Small intestine (tissue), 7 donors: ENCODE measurements at regions not wholly inside any gene's neighbourhood (a gene's known extent, or its start where the extent isn't known, plus 50 kb on each side); places are given as distances from the start of the nearest gene placed in this dataset.

ENCODE experiments used
- DNase-seq, 2 donors: peaks; one replicate each; pipeline versions ENCODE4 v3.0.0 to v3.0.0-alpha.2; 2013
- FAIRE-seq: peaks from 2 replicates; lab custom pipeline; 2012; peaks lifted over from hg19 to GRCh38; lab: Jason Lieb, UNC
- H3K27ac ChIP-seq, 3 donors: one replicate each; pipeline ENCODE4 v1.5.1; 2013; ENCODE audit warnings: low read length in 2 of 3, mild to moderate bottlenecking in 2 of 3, control low read depth in 1 of 3, inconsistent platforms in 1 of 3, low read depth in 1 of 3, moderate library complexity in 1 of 3
- H3K27me3 ChIP-seq, 3 donors: one replicate each; pipeline ENCODE4 v1.6.1; 2013; ENCODE audit warnings: low read length in 3 of 3, inconsistent platforms in 1 of 3; ENCODE audit not compliant: control insufficient read depth in 3 of 3, insufficient read depth in 3 of 3
- H3K36me3 ChIP-seq, 3 donors: one replicate each; pipeline ENCODE4 v1.6.1; 2013; ENCODE audit warnings: low read length in 3 of 3, inconsistent platforms in 1 of 3, low read depth in 1 of 3, mild to moderate bottlenecking in 1 of 3, moderate library complexity in 1 of 3; ENCODE audit not compliant: control insufficient read depth in 3 of 3, insufficient read depth in 2 of 3
- H3K4me1 ChIP-seq, 3 donors: one replicate each; pipeline ENCODE4 v1.6.1; 2013; ENCODE audit warnings: low read length in 2 of 3, inconsistent platforms in 1 of 3, low read depth in 1 of 3, mild to moderate bottlenecking in 1 of 3, moderate library complexity in 1 of 3; ENCODE audit not compliant: control insufficient read depth in 3 of 3, insufficient read depth in 2 of 3
- H3K4me3 ChIP-seq, 3 donors: one replicate each; pipeline ENCODE4 v1.5.1; 2013; ENCODE audit warnings: low read length in 3 of 3, control low read depth in 1 of 3, inconsistent platforms in 1 of 3, low read depth in 1 of 3, mild to moderate bottlenecking in 1 of 3, moderate library complexity in 1 of 3
- H3K9me3 ChIP-seq, 2 donors: one replicate each; pipeline ENCODE4 v1.6.1; 2013; ENCODE audit warnings: low read depth in 1 of 2, low read length in 1 of 2; ENCODE audit not compliant: control insufficient read depth in 2 of 2, insufficient read depth in 1 of 2
- WGBS, 3 donors: extraction: QIAGEN DNeasy Blood & Tissue Kit; methylation state at CpG; one replicate each; pipeline ENCODE4 v1.1.7; 2013; 5-methylcytosine and 5-hydroxymethylcytosine counted together
- donor health status: healthy with polysubstance abuse.
- donor health status: control.
- donor health status: control.
- donor health status: Bipolar disorder and iron deficiency.
- donor health status: healthy.

DNA sequence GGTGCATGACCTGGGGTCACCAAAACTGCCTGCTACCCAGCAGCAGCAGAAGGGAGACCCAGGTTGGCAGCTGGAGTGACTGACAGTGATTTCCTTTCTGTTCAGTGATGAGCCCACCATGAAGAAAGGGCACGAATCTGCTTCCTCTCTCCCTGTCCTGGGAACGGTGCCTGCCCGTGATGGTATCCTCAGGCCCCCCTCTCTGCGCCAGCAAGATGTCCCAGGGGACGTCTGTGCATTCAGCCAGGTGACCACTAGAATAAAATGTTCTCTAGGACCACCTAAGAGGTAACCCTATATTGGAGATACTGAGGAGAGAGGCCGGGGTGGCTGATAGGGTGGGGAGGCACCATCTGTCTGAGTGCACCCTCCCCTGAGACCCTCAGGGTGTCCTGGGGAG, 294.7 kb downstream of the QKI start:
- no peaks in the 10 kb centered on the region for H3K27me3 ChIP-seq
- no peak for DNase-seq
- no peak for FAIRE-seq
- 79 to 82% (median 81%) methylated on average over 6 of the region's 6 CpGs for WGBS, 3 donors
- H3K36me3 ChIP-seq: no peaks in the 10 kb centered on the region
- peaks cover 0 to 3% of the 10 kb centered on the region in 2 donors for H3K9me3 ChIP-seq
- no peak overlapping the region for H3K27ac ChIP-seq
- H3K4me3 ChIP-seq: no peak overlapping the region
- H3K4me1 ChIP-seq: no peaks in the 10 kb centered on the region

DNA sequence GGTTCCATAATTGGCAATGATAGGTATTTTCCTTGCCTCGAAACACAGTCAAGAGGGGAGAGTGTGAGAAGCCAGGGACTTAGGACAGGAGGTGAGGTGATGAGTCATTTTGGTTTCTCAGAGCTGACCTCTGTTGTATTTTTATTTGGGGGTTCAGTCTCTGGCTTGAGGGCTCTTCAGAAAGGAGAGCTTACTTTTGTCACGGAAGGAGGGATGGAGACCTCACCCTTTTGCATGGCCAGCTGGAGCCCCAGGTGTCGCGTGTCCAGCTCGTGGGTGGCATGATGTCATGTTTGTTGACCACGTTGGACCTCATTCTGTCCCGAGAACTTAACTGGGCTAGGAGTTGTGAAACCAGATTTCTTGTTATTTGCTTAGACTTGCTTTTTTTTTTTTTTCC, 293.9 kb downstream of the QKI start:
- Histone ChIP-seq H3K27me3 (no peaks in the 10 kb centered on the region), H3K27ac (no peak overlapping the region), H3K4me1 (no peaks in the 10 kb centered on the region), H3K9me3 (peaks cover 0 to 3% of the 10 kb centered on the region in 2 donors), H3K4me3 (no peak overlapping the region), H3K36me3 (no peaks in the 10 kb centered on the region)
- FAIRE-seq (no peak), DNase-seq (no peak)
- WGBS, 3 donors: 84 to 86% (median 85%) methylated on average over 7 of the region's 7 CpGs

DNA sequence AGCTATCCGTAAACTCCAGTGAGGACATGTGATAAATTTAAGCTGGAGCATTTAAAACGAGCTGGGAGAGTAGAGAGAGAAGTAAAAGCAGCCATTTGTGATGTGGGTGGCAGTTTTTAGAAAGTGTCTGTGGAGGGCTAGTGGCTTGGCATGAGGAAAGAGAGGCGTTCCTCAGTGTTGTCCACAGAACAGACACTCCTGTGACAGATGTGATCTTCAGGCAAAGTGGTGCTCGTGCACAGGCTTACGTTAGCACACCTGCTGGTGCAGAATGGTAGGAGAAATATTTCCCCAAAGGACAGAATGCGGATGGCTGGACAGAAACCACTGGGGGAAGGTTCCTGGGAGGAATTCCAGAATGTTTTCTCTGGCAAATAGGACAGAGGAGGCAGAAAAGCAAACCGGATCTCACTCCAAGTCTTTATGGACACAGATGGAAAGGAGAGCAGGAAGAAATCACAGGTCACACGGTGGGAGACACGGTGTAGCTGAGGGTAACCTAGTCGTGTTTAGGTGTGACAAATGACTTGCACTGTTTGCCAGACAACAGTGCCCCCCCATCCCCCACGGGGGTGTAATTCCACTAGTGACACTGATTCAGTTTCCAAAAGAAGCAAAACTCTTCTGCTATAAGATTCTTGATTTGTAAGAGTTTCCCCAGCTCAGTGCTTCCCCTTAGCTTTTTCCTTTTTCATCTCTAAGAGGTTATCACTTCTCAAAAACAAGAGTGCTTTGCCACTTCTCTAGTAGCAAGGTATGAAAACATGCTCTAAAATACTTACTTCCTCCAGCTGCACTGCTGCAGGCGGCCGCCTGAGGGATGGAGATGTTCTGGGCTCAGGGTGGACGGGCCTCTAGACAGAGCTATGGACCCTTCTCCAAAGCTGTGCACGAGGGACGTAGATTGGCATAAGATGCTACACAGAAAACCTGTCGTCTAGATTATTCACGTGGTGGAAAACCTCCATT, 293.2 kb downstream of the QKI start:
- H3K9me3 ChIP-seq: peaks cover 0 to 5% of the 10 kb centered on the region in 2 donors
- H3K27ac ChIP-seq: no peak overlapping the region
- H3K36me3 ChIP-seq: no peaks in the 10 kb centered on the region
- H3K4me1 ChIP-seq: no peaks in the 10 kb centered on the region
- H3K4me3 ChIP-seq: no peak overlapping the region
- 62 to 69% (median 62%) methylated on average over 18 of the region's 18 CpGs for WGBS, 3 donors
- DNase-seq (no peak), FAIRE-seq (no peak)
- no peaks in the 10 kb centered on the region for H3K27me3 ChIP-seq

DNA sequence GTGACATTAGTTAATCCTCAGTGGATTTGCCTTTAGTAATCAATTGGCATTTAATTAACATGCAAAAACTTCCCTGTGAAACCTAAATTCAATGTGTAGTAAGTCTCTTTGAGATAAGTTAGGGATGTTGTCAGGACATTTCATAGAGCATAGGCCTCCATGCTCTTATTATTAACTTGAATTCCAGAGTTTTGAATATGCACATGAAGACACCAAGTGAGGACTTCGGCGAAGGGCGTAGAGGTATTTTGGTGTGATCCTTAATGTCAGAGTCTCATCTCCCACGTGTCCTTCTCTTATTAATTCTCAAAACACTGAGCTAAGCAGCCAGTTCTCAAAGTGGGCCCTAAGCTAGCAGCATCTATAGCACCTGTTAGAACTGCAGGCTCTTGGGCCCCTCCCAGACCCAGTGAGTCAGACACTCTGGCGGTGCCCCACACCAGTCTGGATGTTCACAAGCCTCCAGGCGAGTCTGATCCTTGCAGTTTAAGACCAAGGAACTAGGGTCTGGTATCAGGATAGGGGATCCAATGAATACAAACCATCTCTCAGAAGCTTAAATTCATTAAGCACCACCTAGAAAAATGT, 292.1 kb downstream of the QKI start:
- DNase-seq: no peak
- Histone ChIP-seq H3K27me3 (no peaks in the 10 kb centered on the region), H3K27ac (no peak overlapping the region), H3K9me3 (peaks cover 0 to 5% of the 10 kb centered on the region in 2 donors), H3K4me1 (no peaks in the 10 kb centered on the region), H3K36me3 (no peaks in the 10 kb centered on the region), H3K4me3 (no peak overlapping the region)
- 72 to 87% (median 74%) methylated on average over 6 of the region's 6 CpGs for WGBS, 3 donors
- no peak for FAIRE-seq

DNA sequence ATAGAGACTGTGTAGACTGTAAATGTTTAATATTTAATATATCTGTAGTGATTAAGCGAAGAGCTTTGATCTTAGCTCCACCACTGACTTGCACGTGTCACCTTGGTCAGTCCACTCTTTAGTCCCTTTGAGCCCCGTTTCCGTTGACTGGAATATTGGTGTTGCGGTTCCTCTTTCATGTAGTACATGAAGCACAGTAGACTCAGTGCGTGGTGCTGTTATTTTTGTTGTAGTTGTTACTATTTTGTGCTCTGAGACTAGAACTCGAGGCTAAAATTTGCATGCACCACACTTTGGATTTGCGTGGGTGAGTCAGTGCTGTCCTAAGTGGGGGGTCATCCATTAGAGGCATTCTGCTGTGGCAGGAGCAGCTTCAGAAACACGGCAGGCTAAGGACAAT, 291.4 kb downstream of the QKI start:
- 76 to 81% (median 78%) methylated on average over 9 of the region's 9 CpGs for WGBS, 3 donors
- Histone ChIP-seq H3K9me3 (peaks cover 0 to 5% of the 10 kb centered on the region in 2 donors), H3K4me1 (no peaks in the 10 kb centered on the region), H3K36me3 (no peaks in the 10 kb centered on the region), H3K4me3 (no peak overlapping the region), H3K27ac (no peak overlapping the region), H3K27me3 (no peaks in the 10 kb centered on the region)
- no peak for FAIRE-seq
- no peak for DNase-seq

DNA sequence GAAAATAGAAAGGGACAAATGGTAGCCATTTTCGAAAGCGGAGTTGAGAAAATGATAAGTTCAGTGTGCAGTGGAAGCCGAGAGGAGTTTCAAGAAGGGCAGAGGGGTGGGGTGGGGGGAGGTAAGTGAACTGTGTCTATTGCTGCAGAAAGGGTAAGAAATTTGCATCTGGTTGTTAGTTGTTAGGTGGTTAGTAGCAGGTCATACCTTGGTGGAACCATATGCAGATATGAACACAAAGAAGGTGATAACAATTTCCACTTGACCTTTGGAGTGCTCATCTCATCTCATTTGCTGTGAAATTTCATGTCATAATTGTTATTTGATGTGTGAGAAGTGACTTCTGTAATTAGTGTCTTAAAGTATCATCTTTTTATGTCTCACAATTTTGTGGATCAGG, 288.2 kb downstream of the QKI start:
- peaks cover 0 to 5% of the 10 kb centered on the region in 2 donors for H3K9me3 ChIP-seq
- DNase-seq (no peak), FAIRE-seq (no peak)
- WGBS, 3 donors: 89 to 92% (median 90%) methylated on average over 3 of the region's 3 CpGs
- no peaks in the 10 kb centered on the region for H3K36me3 ChIP-seq
- no peaks in the 10 kb centered on the region for H3K27me3 ChIP-seq
- no peak overlapping the region for H3K4me3 ChIP-seq
- no peaks in the 10 kb centered on the region for H3K4me1 ChIP-seq
- no peak overlapping the region for H3K27ac ChIP-seq

DNA sequence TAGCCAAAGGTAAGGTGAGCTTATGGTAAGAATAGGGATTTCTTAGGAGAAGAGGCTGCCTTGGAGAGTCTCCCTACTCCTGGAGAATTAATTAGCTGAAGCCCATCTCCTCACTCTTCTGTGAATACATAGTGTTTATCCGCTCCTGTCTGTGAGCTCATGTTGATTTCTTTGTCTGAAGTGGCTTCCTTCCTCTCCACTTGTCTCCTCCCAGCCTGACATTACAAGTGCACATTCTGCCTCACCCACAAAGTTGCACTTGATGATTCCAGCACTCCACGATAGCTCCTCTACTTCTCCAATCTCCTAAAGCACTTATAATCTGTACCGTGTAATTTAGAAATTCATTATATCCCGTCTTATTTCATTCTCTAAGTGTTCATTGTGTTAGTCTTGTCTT, 287.2 kb downstream of the QKI start:
- Histone ChIP-seq H3K27ac (no peak overlapping the region), H3K4me1 (no peaks in the 10 kb centered on the region), H3K27me3 (no peaks in the 10 kb centered on the region), H3K9me3 (peaks cover 0 to 5% of the 10 kb centered on the region in 2 donors), H3K36me3 (no peaks in the 10 kb centered on the region), H3K4me3 (no peak overlapping the region)
- 70 to 89% (median 83%) methylated on average over 4 of the region's 4 CpGs for whole genome bisulfite sequencing, 3 donors
- DNase-seq: no peak
- no peak for FAIRE-seq

DNA sequence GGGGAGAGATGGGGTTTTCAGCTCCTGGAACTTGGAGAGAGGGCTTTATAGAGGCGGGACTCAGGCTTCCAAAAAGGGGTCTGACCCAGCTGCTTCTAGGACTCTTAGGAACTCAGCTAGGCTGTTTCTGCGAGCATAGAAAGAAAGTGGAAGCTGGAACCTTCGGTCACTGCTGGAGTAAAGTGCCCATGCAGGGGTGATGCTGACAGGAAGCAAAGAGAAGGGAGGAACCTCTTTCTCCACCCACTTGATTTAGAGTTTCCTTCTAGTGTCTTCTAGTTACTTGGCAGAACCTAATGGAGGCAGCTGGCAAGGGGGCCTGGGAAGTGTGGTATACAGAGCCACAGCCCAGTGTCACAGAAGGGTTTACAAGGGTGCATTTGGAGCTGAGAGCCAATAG, 283.6 kb downstream of the QKI start:
- H3K36me3 ChIP-seq: no peaks in the 10 kb centered on the region
- peaks cover 0 to under 1% of the 10 kb centered on the region in 2 donors for H3K9me3 ChIP-seq
- peaks cover 0 to 2% (median 0%) of the 10 kb centered on the region in 3 donors for H3K27me3 ChIP-seq
- FAIRE-seq (no peak), DNase-seq (no peak)
- H3K4me3 ChIP-seq: no peak overlapping the region
- H3K4me1 ChIP-seq: no peaks in the 10 kb centered on the region
- 62 to 81% (median 70%) methylated on average over 3 of the region's 3 CpGs for WGBS, 3 donors
- H3K27ac ChIP-seq: no peak overlapping the region
